ENCODE measurements at regions not wholly inside any gene's neighbourhood (a gene's known extent, or its start where the extent isn't known, plus 50 kb on each side); places are given as distances from the start of the nearest gene placed in this dataset.

- Histone ChIP-seq H3K9me3 (no peaks in the 10 kb centered on the region), H3K27me3 (no peaks in the 10 kb centered on the region), H3K4me3 (no peak overlapping the region), H3K27ac (no peak overlapping the region), H3K36me3 (no peaks in the 10 kb centered on the region), H3K4me1 (no peaks in the 10 kb centered on the region)
- TF ChIP-seq EP300 (IDR thresholded peaks at IDR 0.05) (no peak), POLR2A (IDR thresholded peaks at IDR 0.05) (no peak), CTCF (IDR thresholded peaks at IDR 0.05) (no peak), POLR2AphosphoS5 (IDR thresholded peaks at IDR 0.05) (no peak)
- no peak for ATAC-seq
- WGBS, 2 donors (ENCODE audit: low coverage in 1 of 2) = 60 to 81% methylated on average over 8 to 9 of the region's 9 CpGs
Observed at GRCh38 chr1:86245566-86246190, 89.1 kb upstream of the COL24A1 start.

- Histone ChIP-seq H3K4me1 (peaks cover 0 to 12% (median 0%) of the 10 kb centered on the region in 3 donors), H3K36me3 (no peaks in the 10 kb centered on the region), H3K27ac (no peak overlapping the region), H3K27me3 (no peaks in the 10 kb centered on the region), H3K4me3 (no peak overlapping the region), H3K9me3 (peaks cover 0 to 6% (median 0%) of the 10 kb centered on the region in 3 donors)
- WGBS, 2 donors (ENCODE audit: low coverage in 1 of 2) = 29% methylated on average over 1 of the region's 1 CpG; no CpG with 5 or more reads in 1 of the 2 donors
- no peak for ATAC-seq
- TF ChIP-seq POLR2AphosphoS5 (IDR thresholded peaks at IDR 0.05) (no peak), EP300 (IDR thresholded peaks at IDR 0.05) (no peak), CTCF (IDR thresholded peaks at IDR 0.05) (no peak), POLR2A (IDR thresholded peaks at IDR 0.05) (no peak)
Observed at GRCh38 chr1:86239894-86240293, 83.3 kb upstream of the COL24A1 start.

GRCh38 chr1:86239490-86239889 is 82.9 kb upstream of the COL24A1 start:
- H3K27me3 ChIP-seq = no peaks in the 10 kb centered on the region
- peaks cover 0 to 12% (median 0%) of the 10 kb centered on the region in 3 donors for H3K4me1 ChIP-seq
- H3K4me3 ChIP-seq = no peak overlapping the region
- TF ChIP-seq POLR2AphosphoS5 (IDR thresholded peaks at IDR 0.05) = no peak
- TF ChIP-seq EP300 (IDR thresholded peaks at IDR 0.05) = no peak
- TF ChIP-seq CTCF (IDR thresholded peaks at IDR 0.05) = no peak
- TF ChIP-seq POLR2A (IDR thresholded peaks at IDR 0.05) = no peak
- ATAC-seq = no peak
- H3K36me3 ChIP-seq = no peaks in the 10 kb centered on the region
- H3K27ac ChIP-seq = no peak overlapping the region
- peaks cover 0 to 6% (median 0%) of the 10 kb centered on the region in 3 donors for H3K9me3 ChIP-seq

- TF ChIP-seq CTCF (IDR thresholded peaks at IDR 0.05) (no peak), POLR2A (IDR thresholded peaks at IDR 0.05) (no peak), EP300 (IDR thresholded peaks at IDR 0.05) (no peak), POLR2AphosphoS5 (IDR thresholded peaks at IDR 0.05) (no peak)
- Histone ChIP-seq H3K4me1 (peaks cover 0 to 12% (median 0%) of the 10 kb centered on the region in 3 donors), H3K27ac (no peak overlapping the region), H3K27me3 (no peaks in the 10 kb centered on the region), H3K9me3 (peaks cover 0 to 6% (median 0%) of the 10 kb centered on the region in 3 donors), H3K4me3 (no peak overlapping the region), H3K36me3 (no peaks in the 10 kb centered on the region)
- WGBS, 2 donors (ENCODE audit: low coverage in 1 of 2) = 44% methylated on average over 1 to 2 of the region's 2 CpGs
- no peak for ATAC-seq
Observed at GRCh38 chr1:86238226-86238625, 81.7 kb upstream of the COL24A1 start.

- H3K4me3 ChIP-seq = no peak overlapping the region
- H3K4me1 ChIP-seq = peaks cover 0 to 12% (median 0%) of the 10 kb centered on the region in 3 donors
- peaks cover 0 to 6% (median 0%) of the 10 kb centered on the region in 3 donors for H3K9me3 ChIP-seq
- TF ChIP-seq CTCF (IDR thresholded peaks at IDR 0.05) = no peak
- no peak for TF ChIP-seq POLR2A (IDR thresholded peaks at IDR 0.05)
- TF ChIP-seq POLR2AphosphoS5 (IDR thresholded peaks at IDR 0.05) = no peak
- TF ChIP-seq EP300 (IDR thresholded peaks at IDR 0.05) = no peak
- no peak for ATAC-seq
- H3K36me3 ChIP-seq = no peaks in the 10 kb centered on the region
- no peak overlapping the region for H3K27ac ChIP-seq
- H3K27me3 ChIP-seq = no peaks in the 10 kb centered on the region
- WGBS, 2 donors (ENCODE audit: low coverage in 1 of 2) = 93 to 97% methylated on average over 3 of the region's 3 CpGs
Observed at GRCh38 chr1:86235852-86236251, 79.3 kb upstream of the COL24A1 start.
